MM.1S (cell line): ENCODE measurements at regions not wholly inside any gene's neighbourhood (a gene's known extent, or its start where the extent isn't known, plus 50 kb on each side); places are given as distances from the start of the nearest gene placed in this dataset.

Source experiments
- DNase-seq: peaks from one replicate; pipeline ENCODE4 v3.0.0-alpha.2; 2015
- H2AFZ ChIP-seq: fragments of 300-600 bp; sonication (generic); 2 replicates; pipeline ENCODE4 v1.6.0; 2016; ENCODE audit warnings: antibody characterized with exemption, low read length
- H3F3A ChIP-seq: fragments of 300-600 bp; sonication (generic); 2 replicates; pipeline ENCODE4 v1.6.1; 2016; ENCODE audit warnings: mild to moderate bottlenecking, antibody characterized with exemption, low read length, moderate library complexity, mixed read lengths; ENCODE audit not compliant: insufficient read depth
- H3K27ac ChIP-seq: fragments of 300-600 bp; sonication (generic); 2 replicates; pipeline ENCODE4 v1.5.1; 2016; ENCODE audit warnings: mild to moderate bottlenecking, low read length
- H3K27me3 ChIP-seq: fragments of 300-600 bp; sonication (generic); replicated peaks from 2 replicates; pipeline ENCODE4 v1.6.0; 2016; ENCODE audit warnings: low read length; ENCODE audit not compliant: insufficient read depth
- H3K36me3 ChIP-seq: fragments of 300-600 bp; sonication (generic); replicated peaks from 2 replicates; pipeline ENCODE4 v1.6.1; 2016; ENCODE audit warnings: mild to moderate bottlenecking, low read length, mixed read lengths; ENCODE audit not compliant: insufficient read depth
- H3K4me1 ChIP-seq: fragments of 300-600 bp; sonication (generic); 2 replicates; pipeline ENCODE4 v1.6.1; 2016; ENCODE audit warnings: low read length, mixed read lengths
- H3K4me2 ChIP-seq: fragments of 300-600 bp; sonication (generic); 2 replicates; pipeline ENCODE4 v1.6.0; 2016; ENCODE audit warnings: low read depth, low read length
- H3K4me3 ChIP-seq: fragments of 300-600 bp; sonication (generic); 2 replicates; pipeline ENCODE4 v1.5.1; 2016; ENCODE audit warnings: low read length, mixed read lengths
- H3K79me2 ChIP-seq: fragments of 300-600 bp; sonication (generic); 2 replicates; pipeline ENCODE4 v1.6.1; 2016; ENCODE audit warnings: mixed run types, low read length, mixed read lengths
- H3K9ac ChIP-seq: fragments of 300-600 bp; sonication (generic); 2 replicates; pipeline ENCODE4 v1.6.1; 2016; ENCODE audit warnings: low read length, mixed read lengths
- H3K9me2 ChIP-seq: fragments of 300-600 bp; sonication (generic); replicated peaks from 2 replicates; pipeline ENCODE4 v1.6.1; 2016; ENCODE audit warnings: mild to moderate bottlenecking, low read length, mixed read lengths; ENCODE audit not compliant: insufficient read depth
- H3K9me3 ChIP-seq: fragments of 300-600 bp; sonication (generic); replicated peaks from 2 replicates; pipeline ENCODE4 v1.6.1; 2016; ENCODE audit warnings: mild to moderate bottlenecking, low read length, mixed read lengths; ENCODE audit not compliant: insufficient read depth
- H4K20me1 ChIP-seq: fragments of 300-600 bp; sonication (generic); 2 replicates; pipeline ENCODE4 v1.6.1; 2016; ENCODE audit warnings: mild to moderate bottlenecking, low read length, moderate library complexity, mixed read lengths; ENCODE audit not compliant: insufficient read depth
- EZH2 ChIP-seq: fragments of 300-600 bp; sonication (generic); optimal IDR thresholded peaks from 2 replicates; pipeline ENCODE3; 2017; ENCODE audit warnings: low read depth, mild to moderate bottlenecking, antibody characterized with exemption, low read length, mixed read lengths
- EZH2phosphoT487 ChIP-seq: fragments of 300-600 bp; sonication (generic); IDR thresholded peaks from 2 replicates; pipeline ENCODE4 v1.6.1; 2018; ENCODE audit warnings: antibody characterized with exemption, low read length
- TF ChIP-seq, protein P1 (sequence below): fragments of 300-600 bp; sonication (generic); IDR thresholded peaks from 2 replicates; pipeline ENCODE4 v1.5.1; 2016; ENCODE audit warnings: antibody characterized with exemption, low read length, mixed read lengths

DNA sequence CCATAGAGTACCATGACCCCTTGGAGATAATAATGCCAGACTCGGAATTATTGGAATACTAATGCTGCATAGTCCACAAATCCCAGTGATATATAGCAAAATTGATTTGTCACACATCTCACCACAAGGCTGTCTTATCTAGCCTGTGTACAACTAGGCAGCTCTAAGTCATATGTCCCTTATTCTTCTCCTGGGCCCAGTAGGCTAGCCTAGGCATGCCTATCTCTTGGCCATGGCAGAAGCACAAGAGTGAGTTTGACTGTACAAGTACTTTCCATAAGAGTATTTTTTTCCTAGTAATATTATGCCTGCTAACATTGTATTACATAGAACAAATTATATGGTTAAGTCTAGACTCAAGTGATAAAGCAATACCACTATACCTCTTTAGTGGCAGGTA is 1122.1 kb upstream of the SEL1L start:
- Histone ChIP-seq H3K27ac (no peak overlapping the region), H3K79me2 (no peaks in the 10 kb centered on the region), H3K36me3 (no peaks in the 10 kb centered on the region), H3K4me2 (no peak overlapping the region), H3K9ac (no peak overlapping the region), H3K9me2 (no peaks in the 10 kb centered on the region), H3F3A (no peaks in the 10 kb centered on the region), H3K4me1 (no peaks in the 10 kb centered on the region), H3K27me3 (no peaks in the 10 kb centered on the region), H4K20me1 (no peaks in the 10 kb centered on the region), H2AFZ (no peak overlapping the region), H3K4me3 (no peak overlapping the region), H3K9me3 (no peaks in the 10 kb centered on the region)
- no peak for DNase-seq
- TF ChIP-seq, protein P1, sequence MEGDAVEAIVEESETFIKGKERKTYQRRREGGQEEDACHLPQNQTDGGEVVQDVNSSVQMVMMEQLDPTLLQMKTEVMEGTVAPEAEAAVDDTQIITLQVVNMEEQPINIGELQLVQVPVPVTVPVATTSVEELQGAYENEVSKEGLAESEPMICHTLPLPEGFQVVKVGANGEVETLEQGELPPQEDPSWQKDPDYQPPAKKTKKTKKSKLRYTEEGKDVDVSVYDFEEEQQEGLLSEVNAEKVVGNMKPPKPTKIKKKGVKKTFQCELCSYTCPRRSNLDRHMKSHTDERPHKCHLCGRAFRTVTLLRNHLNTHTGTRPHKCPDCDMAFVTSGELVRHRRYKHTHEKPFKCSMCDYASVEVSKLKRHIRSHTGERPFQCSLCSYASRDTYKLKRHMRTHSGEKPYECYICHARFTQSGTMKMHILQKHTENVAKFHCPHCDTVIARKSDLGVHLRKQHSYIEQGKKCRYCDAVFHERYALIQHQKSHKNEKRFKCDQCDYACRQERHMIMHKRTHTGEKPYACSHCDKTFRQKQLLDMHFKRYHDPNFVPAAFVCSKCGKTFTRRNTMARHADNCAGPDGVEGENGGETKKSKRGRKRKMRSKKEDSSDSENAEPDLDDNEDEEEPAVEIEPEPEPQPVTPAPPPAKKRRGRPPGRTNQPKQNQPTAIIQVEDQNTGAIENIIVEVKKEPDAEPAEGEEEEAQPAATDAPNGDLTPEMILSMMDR: no peak
- TF ChIP-seq EZH2 (no peak), EZH2phosphoT487 (no peak)

DNA sequence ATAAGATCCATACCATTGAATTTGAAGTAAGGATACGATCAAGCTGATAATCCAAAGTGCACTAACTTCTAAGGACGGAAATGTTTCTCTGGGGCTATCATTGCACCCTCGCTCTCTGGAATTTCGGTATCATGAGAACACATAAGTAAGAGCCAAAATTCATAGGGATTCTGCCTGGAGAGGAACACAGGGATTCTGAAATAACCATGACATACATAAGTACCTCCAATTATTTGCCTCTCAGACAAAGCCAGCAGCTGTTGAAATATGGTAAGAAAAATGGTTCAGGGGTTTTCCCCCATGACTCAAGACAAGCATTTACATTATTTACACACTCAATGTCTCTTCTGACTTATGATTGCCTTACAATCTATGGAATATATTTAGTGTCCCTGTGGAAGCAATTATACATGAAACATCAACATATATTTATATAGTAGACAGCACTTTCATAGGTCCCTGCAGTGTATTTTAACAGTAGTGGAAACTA is 1123.6 kb upstream of the SEL1L start:
- Histone ChIP-seq H3K4me1 (no peaks in the 10 kb centered on the region), H3K27ac (no peak overlapping the region), H3K27me3 (no peaks in the 10 kb centered on the region), H3K9ac (no peak overlapping the region), H3K4me2 (no peak overlapping the region), H3K9me2 (no peaks in the 10 kb centered on the region), H3K36me3 (no peaks in the 10 kb centered on the region), H4K20me1 (no peaks in the 10 kb centered on the region), H3K4me3 (no peak overlapping the region), H3K9me3 (no peaks in the 10 kb centered on the region), H2AFZ (no peak overlapping the region), H3K79me2 (no peaks in the 10 kb centered on the region), H3F3A (no peaks in the 10 kb centered on the region)
- no peak for TF ChIP-seq EZH2
- TF ChIP-seq, protein P1: no peak
- no peak for TF ChIP-seq EZH2phosphoT487
- no peak for DNase-seq

DNA sequence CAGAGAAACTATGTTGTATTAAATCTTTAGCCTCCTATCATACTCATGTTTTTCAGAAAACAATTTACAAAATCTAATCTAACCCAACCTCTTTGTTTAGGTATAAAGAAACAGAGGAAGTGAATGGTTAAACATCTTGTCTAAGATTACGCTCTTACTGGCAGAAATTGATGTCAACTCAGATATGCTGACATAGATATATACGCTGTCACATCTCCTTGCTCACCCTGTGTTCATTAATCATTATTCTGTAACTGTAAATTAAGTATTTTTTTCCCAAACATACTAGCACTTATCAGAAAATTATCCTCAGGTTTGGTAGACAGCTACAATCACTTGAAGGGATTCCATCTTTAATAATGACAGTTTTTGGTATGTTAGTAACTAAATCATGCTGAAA is 1127.6 kb upstream of the SEL1L start:
- H3K27ac ChIP-seq: no peak overlapping the region

More for the DNA sequence above, 1127.6 kb upstream of the SEL1L start:
- Histone ChIP-seq H3K4me1 (no peaks in the 10 kb centered on the region), H3K9me3 (no peaks in the 10 kb centered on the region), H3K4me2 (no peak overlapping the region), H3K9me2 (no peaks in the 10 kb centered on the region), H3F3A (no peaks in the 10 kb centered on the region), H4K20me1 (no peaks in the 10 kb centered on the region), H3K36me3 (no peaks in the 10 kb centered on the region), H3K27me3 (no peaks in the 10 kb centered on the region), H3K9ac (no peak overlapping the region), H2AFZ (no peak overlapping the region), H3K4me3 (no peak overlapping the region), H3K79me2 (no peaks in the 10 kb centered on the region)
- TF ChIP-seq EZH2phosphoT487 (no peak), EZH2 (no peak)
- TF ChIP-seq, protein P1: no peak
- no peak for DNase-seq
